ENCODE measurements at regions not wholly inside any gene's neighbourhood (a gene's known extent, or its start where the extent isn't known, plus 50 kb on each side); places are given as distances from the start of the nearest gene placed in this dataset.

DNA sequence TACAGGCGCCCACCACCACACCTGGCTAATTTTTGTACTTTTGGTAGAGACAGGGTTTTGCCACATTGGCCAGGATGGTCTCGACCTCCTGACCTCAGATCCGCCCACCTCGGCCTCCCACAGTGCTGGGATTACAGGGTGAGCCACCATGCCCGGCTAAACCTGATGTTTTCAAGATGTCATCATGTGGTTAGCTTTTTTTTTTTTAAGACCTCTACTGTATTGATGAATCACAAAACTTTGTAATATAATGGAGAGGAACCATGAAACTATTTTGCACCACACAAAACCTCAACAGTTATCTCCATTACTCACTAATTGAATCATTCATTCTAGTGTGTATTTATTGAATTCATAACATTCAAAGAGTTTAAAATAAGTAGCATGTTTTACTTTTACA lies 94.7 kb upstream of the NEIL3 start:
- TF ChIP-seq, protein P1, sequence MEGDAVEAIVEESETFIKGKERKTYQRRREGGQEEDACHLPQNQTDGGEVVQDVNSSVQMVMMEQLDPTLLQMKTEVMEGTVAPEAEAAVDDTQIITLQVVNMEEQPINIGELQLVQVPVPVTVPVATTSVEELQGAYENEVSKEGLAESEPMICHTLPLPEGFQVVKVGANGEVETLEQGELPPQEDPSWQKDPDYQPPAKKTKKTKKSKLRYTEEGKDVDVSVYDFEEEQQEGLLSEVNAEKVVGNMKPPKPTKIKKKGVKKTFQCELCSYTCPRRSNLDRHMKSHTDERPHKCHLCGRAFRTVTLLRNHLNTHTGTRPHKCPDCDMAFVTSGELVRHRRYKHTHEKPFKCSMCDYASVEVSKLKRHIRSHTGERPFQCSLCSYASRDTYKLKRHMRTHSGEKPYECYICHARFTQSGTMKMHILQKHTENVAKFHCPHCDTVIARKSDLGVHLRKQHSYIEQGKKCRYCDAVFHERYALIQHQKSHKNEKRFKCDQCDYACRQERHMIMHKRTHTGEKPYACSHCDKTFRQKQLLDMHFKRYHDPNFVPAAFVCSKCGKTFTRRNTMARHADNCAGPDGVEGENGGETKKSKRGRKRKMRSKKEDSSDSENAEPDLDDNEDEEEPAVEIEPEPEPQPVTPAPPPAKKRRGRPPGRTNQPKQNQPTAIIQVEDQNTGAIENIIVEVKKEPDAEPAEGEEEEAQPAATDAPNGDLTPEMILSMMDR (IDR thresholded peaks at IDR 0.05) = no peak
- TF ChIP-seq POLR2AphosphoS5 (IDR thresholded peaks at IDR 0.05) = no peak
